ENCODE measurements at regions not wholly inside any gene's neighbourhood (a gene's known extent, or its start where the extent isn't known, plus 50 kb on each side); places are given as distances from the start of the nearest gene placed in this dataset.

DNA sequence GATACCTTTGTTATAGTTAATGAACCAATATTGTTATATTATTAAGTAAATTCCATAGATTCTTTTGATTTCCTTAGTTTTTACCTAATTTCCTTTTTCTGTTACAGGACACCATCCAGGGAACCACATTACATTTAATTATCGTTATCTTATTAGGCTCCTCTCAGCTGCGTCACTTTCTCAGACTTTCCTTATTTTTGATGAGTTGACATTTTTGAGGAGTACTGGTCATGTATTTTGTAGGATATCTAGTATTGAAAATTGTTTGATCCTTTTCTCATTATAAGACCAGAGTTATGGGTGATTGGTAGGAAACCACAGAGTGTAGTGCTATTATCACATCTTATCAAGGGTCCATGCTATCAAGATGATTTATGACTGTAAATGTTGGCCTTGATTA lies 319.7 kb downstream of the NKX6-1 start:
- intact Hi-C loops (cut with DNase I): no loop called here
- DNase-seq: no peak
- no peak overlapping the region for H3K27ac ChIP-seq
- no peaks in the 10 kb centered on the region for H3K27me3 ChIP-seq
- no peak overlapping the region for H3K4me3 ChIP-seq
- H3K9me3 ChIP-seq: no peaks in the 10 kb centered on the region
- WGBS, 3 donors: 89 to 97% (median 91%) methylated on average over 2 of the region's 2 CpGs
- H3K4me1 ChIP-seq (ENCODE audit: insufficient read depth): no peaks in the 10 kb centered on the region
- no peaks in the 10 kb centered on the region for H3K36me3 ChIP-seq
- no peak for TF ChIP-seq EP300 (IDR thresholded peaks at IDR 0.05)

DNA sequence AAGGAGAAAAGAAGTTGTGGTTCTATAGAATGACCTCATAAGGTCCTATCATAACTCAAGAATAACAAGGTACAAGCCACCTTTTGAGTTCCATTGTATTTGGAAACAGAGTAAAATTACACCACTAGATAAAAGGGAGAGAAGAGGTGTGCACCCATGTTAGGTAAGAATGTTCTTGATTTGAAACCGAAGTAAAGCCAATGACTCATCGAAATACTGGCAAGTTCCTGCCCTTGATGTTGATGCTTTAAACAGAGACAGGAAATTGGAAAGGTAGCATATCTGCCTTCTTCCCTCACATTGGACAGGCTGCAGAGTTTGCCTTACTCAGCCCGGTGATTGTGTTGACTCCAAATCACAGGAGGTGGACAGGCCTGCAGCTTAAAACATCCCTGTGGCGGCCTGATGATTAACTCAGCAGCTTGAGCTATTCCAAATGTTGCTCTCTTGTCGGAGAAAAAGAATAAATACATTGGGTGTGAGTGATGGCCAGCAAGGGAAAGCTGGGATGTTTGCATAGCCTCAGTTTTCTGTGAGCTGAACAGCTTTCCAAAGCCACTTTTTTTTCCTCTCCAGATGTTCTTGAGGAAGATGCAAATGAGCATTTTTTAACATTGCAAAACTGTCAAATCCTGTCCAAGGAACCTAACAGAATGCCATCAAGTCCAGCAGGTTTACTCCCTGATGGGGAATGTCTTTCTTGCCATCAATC lies 321.1 kb downstream of the NKX6-1 start:
- no peak overlapping the region for H3K4me3 ChIP-seq
- no peaks in the 10 kb centered on the region for H3K4me1 ChIP-seq (ENCODE audit: insufficient read depth)
- 21 to 30% (median 22%) methylated on average over 5 of the region's 5 CpGs for WGBS, 3 donors
- no peaks in the 10 kb centered on the region for H3K9me3 ChIP-seq
- no peak for DNase-seq
- no peak overlapping the region for H3K27ac ChIP-seq
- H3K36me3 ChIP-seq: no peaks in the 10 kb centered on the region
- intact Hi-C loops (cut with DNase I): no loop called here
- H3K27me3 ChIP-seq: no peaks in the 10 kb centered on the region
- TF ChIP-seq POLR2A (IDR thresholded peaks at IDR 0.05): no peak
- no peak for TF ChIP-seq EP300 (IDR thresholded peaks at IDR 0.05)
- TF ChIP-seq, protein P1, sequence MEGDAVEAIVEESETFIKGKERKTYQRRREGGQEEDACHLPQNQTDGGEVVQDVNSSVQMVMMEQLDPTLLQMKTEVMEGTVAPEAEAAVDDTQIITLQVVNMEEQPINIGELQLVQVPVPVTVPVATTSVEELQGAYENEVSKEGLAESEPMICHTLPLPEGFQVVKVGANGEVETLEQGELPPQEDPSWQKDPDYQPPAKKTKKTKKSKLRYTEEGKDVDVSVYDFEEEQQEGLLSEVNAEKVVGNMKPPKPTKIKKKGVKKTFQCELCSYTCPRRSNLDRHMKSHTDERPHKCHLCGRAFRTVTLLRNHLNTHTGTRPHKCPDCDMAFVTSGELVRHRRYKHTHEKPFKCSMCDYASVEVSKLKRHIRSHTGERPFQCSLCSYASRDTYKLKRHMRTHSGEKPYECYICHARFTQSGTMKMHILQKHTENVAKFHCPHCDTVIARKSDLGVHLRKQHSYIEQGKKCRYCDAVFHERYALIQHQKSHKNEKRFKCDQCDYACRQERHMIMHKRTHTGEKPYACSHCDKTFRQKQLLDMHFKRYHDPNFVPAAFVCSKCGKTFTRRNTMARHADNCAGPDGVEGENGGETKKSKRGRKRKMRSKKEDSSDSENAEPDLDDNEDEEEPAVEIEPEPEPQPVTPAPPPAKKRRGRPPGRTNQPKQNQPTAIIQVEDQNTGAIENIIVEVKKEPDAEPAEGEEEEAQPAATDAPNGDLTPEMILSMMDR (IDR thresholded peaks at IDR 0.05): no peak

DNA sequence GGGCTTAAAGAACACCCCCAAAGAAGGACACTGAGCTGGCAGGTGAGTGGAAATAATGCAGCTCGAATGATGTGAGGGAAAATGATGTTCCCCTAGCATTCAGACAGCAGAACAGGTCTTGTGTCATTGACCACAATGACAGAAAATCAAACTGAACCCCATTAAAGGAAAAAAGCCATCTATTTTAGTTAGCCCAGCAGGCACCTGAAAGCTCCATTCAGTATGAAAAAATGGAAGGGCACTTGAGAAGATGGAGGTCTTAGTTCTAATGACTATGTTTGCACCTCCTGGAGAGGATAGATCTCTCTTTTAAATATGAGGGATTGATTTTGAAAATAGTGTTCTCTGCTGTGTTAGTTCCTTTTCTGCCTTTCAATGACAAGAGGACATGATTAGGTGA lies 323.1 kb downstream of the NKX6-1 start:
- Histone ChIP-seq H3K27me3 (no peaks in the 10 kb centered on the region), H3K36me3 (no peaks in the 10 kb centered on the region), H3K27ac (no peak overlapping the region), H3K9me3 (no peaks in the 10 kb centered on the region), H3K4me3 (no peak overlapping the region), H3K4me1 (ENCODE audit: insufficient read depth) (no peaks in the 10 kb centered on the region)
- TF ChIP-seq EP300 (IDR thresholded peaks at IDR 0.05): no peak
- no peak for TF ChIP-seq POLR2A (IDR thresholded peaks at IDR 0.05)
- TF ChIP-seq, protein P1 (IDR thresholded peaks at IDR 0.05): no peak
- 0 to 77% (median 72%) methylated on average over 1 of the region's 1 CpG for WGBS, 3 donors
- DNase-seq: no peak
- intact Hi-C loops (cut with DNase I): no loop called here

DNA sequence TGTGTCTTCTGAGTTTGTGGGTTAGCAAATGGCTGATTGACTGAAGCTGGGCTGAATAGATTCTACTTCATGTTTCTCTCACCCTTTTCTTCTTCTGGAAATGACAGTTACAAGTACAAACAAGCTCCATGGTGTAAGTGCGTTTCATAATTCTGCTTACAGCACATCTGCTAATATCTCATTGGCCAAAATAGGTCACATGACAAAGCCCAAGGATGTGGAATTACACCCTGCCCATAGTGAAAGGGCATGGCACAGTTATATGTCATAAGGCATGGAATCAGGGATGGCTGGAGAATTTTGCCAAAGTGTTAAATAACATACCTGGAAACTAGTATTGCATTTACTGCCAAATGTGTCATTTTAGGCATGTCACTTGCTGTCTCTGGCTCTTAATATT lies 327.2 kb downstream of the NKX6-1 start:
- Histone ChIP-seq H3K27ac (no peak overlapping the region), H3K4me1 (ENCODE audit: insufficient read depth) (no peaks in the 10 kb centered on the region), H3K4me3 (no peak overlapping the region), H3K27me3 (no peaks in the 10 kb centered on the region), H3K36me3 (no peaks in the 10 kb centered on the region), H3K9me3 (no peaks in the 10 kb centered on the region)
- intact Hi-C loops (cut with DNase I): no loop called here
- TF ChIP-seq EP300 (IDR thresholded peaks at IDR 0.05) (no peak), POLR2A (IDR thresholded peaks at IDR 0.05) (no peak)
- TF ChIP-seq, protein P1 (IDR thresholded peaks at IDR 0.05): no peak
- 81 to 91% (median 88%) methylated on average over 1 of the region's 1 CpG for WGBS, 3 donors
- DNase-seq: no peak

DNA sequence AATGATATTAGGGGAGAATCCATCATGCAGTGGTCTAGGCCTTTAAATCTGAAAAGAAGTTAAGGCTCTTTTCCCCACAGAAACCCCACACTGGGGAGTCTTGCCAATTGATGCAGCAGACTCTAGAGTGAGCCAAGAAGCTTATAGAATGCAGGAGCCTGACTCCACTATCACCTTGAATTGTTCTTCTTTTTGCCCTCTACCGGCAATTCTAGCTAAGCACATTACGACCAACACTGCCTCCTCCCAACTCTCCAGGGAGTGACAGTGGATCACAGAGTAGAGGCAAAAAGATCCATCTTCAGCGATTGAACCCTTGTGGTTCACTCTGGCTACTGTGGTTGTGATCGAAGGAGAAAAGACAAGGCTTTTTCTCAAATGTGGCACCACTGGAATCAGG lies 331.5 kb downstream of the NKX6-1 start:
- no peak for DNase-seq
- intact Hi-C loops (cut with DNase I): no loop called here
- WGBS, 3 donors: 39 to 46% (median 40%) methylated on average over 4 of the region's 4 CpGs
- no peak for TF ChIP-seq EP300 (IDR thresholded peaks at IDR 0.05)
- TF ChIP-seq POLR2A (IDR thresholded peaks at IDR 0.05): no peak
- TF ChIP-seq, protein P1 (IDR thresholded peaks at IDR 0.05): no peak
- H3K4me1 ChIP-seq (ENCODE audit: insufficient read depth): no peaks in the 10 kb centered on the region
- H3K9me3 ChIP-seq: no peaks in the 10 kb centered on the region
- no peak overlapping the region for H3K4me3 ChIP-seq
- no peaks in the 10 kb centered on the region for H3K27me3 ChIP-seq
- no peak overlapping the region for H3K27ac ChIP-seq
- no peaks in the 10 kb centered on the region for H3K36me3 ChIP-seq
